ENCODE measurements at regions not wholly inside any gene's neighbourhood (a gene's known extent, or its start where the extent isn't known, plus 50 kb on each side); places are given as distances from the start of the nearest gene placed in this dataset.

- TF ChIP-seq, protein P1, sequence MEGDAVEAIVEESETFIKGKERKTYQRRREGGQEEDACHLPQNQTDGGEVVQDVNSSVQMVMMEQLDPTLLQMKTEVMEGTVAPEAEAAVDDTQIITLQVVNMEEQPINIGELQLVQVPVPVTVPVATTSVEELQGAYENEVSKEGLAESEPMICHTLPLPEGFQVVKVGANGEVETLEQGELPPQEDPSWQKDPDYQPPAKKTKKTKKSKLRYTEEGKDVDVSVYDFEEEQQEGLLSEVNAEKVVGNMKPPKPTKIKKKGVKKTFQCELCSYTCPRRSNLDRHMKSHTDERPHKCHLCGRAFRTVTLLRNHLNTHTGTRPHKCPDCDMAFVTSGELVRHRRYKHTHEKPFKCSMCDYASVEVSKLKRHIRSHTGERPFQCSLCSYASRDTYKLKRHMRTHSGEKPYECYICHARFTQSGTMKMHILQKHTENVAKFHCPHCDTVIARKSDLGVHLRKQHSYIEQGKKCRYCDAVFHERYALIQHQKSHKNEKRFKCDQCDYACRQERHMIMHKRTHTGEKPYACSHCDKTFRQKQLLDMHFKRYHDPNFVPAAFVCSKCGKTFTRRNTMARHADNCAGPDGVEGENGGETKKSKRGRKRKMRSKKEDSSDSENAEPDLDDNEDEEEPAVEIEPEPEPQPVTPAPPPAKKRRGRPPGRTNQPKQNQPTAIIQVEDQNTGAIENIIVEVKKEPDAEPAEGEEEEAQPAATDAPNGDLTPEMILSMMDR (IDR thresholded peaks at IDR 0.05), result no peak
- no peak for TF ChIP-seq POLR2A (IDR thresholded peaks at IDR 0.05)
Observed at GRCh38 chr10:65550761-65551160, 1375.1 kb upstream of the LRRTM3 start.

All from body of pancreas (tissue), 4 donors.